Large intestine (tissue), 3 donors: ENCODE measurements at regions not wholly inside any gene's neighbourhood (a gene's known extent, or its start where the extent isn't known, plus 50 kb on each side); places are given as distances from the start of the nearest gene placed in this dataset.
"Not testable (repeated sequence)": the region's sequence is repeated elsewhere in the genome, so short reads cannot be mapped to it uniquely, and the experiment has no call there.

Experiments used
- DNase-seq, 2 donors: peaks; one replicate each; pipeline versions ENCODE4 v3.0.0 to v3.0.0-alpha.2; 2013
- H3K27ac ChIP-seq: one replicate; pipeline ENCODE4 v1.5.1; 2013; ENCODE audit warnings: low read length
- H3K27me3 ChIP-seq: 2 replicates; pipeline ENCODE4 v1.6.1; 2013; ENCODE audit warnings: low read length; ENCODE audit not compliant: control insufficient read depth, insufficient read depth
- H3K36me3 ChIP-seq: 2 replicates; pipeline ENCODE4 v1.6.1; 2013; ENCODE audit warnings: low read length; ENCODE audit not compliant: control insufficient read depth, insufficient read depth
- H3K4me1 ChIP-seq: one replicate; pipeline ENCODE4 v1.6.1; 2013; ENCODE audit warnings: low read length; ENCODE audit not compliant: control insufficient read depth, insufficient read depth
- H3K4me3 ChIP-seq: one replicate; pipeline ENCODE4 v1.5.1; 2013; ENCODE audit warnings: low read length
- H3K9me3 ChIP-seq: one replicate; pipeline ENCODE4 v1.6.1; 2013; ENCODE audit warnings: mild to moderate bottlenecking, low read depth, low read length, moderate library complexity; ENCODE audit not compliant: control insufficient read depth
- WGBS: methylation state at CpG from one replicate; pipeline ENCODE4 v1.1.5; 2013; ENCODE audit warnings: low lambda C conversion rate; ENCODE audit not compliant: insufficient coverage; 5-methylcytosine and 5-hydroxymethylcytosine counted together

DNA sequence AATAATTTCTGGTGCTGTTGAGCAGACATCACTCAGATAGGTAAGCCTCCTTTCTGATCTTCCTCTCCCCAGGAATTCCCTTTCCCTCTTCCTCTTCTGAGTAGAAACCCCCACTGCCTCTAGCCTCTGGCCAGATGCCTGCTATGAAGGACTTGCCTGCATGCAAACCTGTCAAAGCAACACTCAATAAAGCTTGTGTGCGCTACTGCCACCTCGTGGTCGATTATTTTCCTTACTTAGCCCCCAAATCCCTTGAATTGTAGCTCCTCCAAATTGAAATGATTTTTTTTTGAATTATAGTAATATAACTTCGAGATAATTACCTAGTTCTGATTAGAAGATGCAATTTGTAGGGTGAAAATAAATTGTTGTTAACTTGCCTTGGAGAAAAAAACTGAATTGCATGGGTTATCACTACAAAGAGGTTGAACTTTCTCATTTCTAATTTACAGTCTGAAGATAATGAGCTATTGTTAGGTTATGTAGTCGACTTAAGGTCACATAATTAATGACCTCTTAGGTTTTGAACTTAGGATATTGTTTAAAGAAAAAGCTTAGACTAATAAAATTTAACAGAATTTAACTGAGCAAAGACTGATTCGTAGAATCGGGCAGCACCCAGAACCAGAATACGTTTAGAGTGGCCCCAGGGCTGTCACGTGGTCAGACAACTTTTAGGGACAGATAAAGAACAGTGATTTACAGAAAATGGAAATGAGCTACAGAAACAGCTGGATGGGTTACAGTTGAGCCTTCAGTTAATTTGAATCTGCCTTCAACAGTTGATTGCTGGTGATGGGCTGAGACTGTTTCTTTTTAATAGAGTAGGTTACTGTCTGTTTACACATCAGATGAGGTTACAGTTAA, 269.3 kb downstream of the ARPP21 start:
- 0% methylated on average over 1 of the region's 9 CpGs for WGBS
- DNase-seq: peak; percentile 46 to 53
- H3K9me3 ChIP-seq: no peaks in the 10 kb centered on the region
- no peaks in the 10 kb centered on the region for H3K27me3 ChIP-seq
- H3K4me1 ChIP-seq: no peaks in the 10 kb centered on the region
- no peak overlapping the region for H3K27ac ChIP-seq
- H3K36me3 ChIP-seq: no peaks in the 10 kb centered on the region
- H3K4me3 ChIP-seq: no peak overlapping the region

DNA sequence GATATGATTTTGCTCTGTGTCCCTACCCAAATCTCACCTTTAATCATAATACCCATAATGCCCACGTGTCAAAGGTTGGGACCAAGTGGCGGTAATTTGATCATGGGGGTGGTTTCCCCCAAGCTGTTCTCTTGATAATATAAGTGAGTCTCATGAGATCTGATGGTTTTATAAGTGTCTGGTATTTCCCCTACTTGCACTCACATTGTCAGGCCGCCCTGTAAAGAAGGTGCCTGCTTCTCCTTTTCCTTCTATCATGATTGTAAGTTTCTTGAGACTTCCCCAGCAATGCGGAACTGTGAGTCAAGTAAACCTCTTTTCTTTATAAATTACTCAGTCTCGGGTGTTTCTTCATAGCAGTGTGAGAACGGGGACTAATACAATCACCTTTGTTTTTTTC, 279.8 kb downstream of the ARPP21 start:
- WGBS: 92% methylated on average over 3 of the region's 6 CpGs

GRCh38 chr3:35921718-35922117, 282.4 kb downstream of the ARPP21 start:
- no CpG with 5 or more reads among the region's 4 CpGs for WGBS
- Histone ChIP-seq H3K27me3 (no peaks in the 10 kb centered on the region), H3K36me3 (no peaks in the 10 kb centered on the region), H3K4me3 (no peak overlapping the region), H3K27ac (no peak overlapping the region), H3K9me3 (peaks cover 4% of the 10 kb centered on the region), H3K4me1 (no peaks in the 10 kb centered on the region)
- no peak for DNase-seq

More for the DNA sequence above, 279.8 kb downstream of the ARPP21 start:
- peaks cover 4% of the 10 kb centered on the region for H3K9me3 ChIP-seq
- H3K27ac ChIP-seq: no peak overlapping the region
- no peaks in the 10 kb centered on the region for H3K4me1 ChIP-seq
- no peak overlapping the region for H3K4me3 ChIP-seq
- H3K27me3 ChIP-seq: no peaks in the 10 kb centered on the region
- no peaks in the 10 kb centered on the region for H3K36me3 ChIP-seq
- no peak for DNase-seq

GRCh38 chr3:35924070-35924469, 284.7 kb downstream of the ARPP21 start:
- H3K9me3 ChIP-seq, H3K4me3 ChIP-seq, H3K27ac ChIP-seq, H3K27me3 ChIP-seq, H3K36me3 ChIP-seq, H3K4me1 ChIP-seq: not testable (repeated sequence)
- peak in 1 of 2 donors; percentile 2 for DNase-seq

DNA sequence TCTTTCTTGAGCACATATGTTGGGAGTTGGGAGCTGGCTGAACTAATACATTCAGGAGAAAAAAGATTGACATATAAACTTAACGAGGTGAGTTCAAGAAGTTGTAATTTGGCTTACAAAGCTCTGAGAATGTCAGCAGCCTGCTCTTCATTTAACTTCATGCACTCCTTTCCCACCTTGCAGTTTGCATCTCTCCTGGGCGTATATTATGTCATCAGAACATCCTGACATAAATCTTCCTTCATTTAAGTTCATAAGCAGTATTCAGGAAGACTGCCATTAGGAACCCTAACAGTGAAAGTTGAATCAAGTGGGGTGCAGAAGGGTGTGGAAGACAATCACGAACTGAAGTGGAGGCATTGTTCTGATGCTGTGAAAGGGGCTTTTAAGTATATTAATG, 288.1 kb downstream of the ARPP21 start:
- no CpG with 5 or more reads among the region's 3 CpGs for WGBS

DNA sequence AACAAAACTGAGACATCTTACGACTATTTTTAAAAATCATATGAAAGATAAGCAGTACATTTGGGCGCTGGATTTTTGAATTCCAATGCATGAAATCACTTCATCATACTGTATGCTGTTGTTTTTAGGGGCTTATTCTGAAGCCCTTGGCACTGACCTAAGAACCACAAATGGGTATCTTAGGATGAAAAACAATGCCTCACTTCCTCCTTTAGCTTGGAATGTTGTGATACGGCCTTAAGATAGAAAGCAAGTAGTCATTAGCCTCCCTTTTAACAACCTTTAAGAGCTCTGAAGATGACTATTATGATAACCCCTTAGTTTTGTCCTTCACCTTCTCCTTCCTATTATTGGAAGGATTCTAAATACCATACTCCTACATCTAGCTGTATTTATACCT, 289.8 kb downstream of the ARPP21 start:
- H3K36me3 ChIP-seq: no peaks in the 10 kb centered on the region
- H3K9me3 ChIP-seq: no peaks in the 10 kb centered on the region
- H3K27ac ChIP-seq: no peak overlapping the region
- WGBS: 67% methylated on average over 1 of the region's 3 CpGs
- H3K27me3 ChIP-seq: no peaks in the 10 kb centered on the region
- DNase-seq: no peak
- no peak overlapping the region for H3K4me3 ChIP-seq
- H3K4me1 ChIP-seq: no peaks in the 10 kb centered on the region

More for the DNA sequence above, 288.1 kb downstream of the ARPP21 start:
- Histone ChIP-seq H3K27ac (no peak overlapping the region), H3K4me1 (no peaks in the 10 kb centered on the region), H3K4me3 (no peak overlapping the region), H3K27me3 (no peaks in the 10 kb centered on the region), H3K36me3 (no peaks in the 10 kb centered on the region), H3K9me3 (no peaks in the 10 kb centered on the region)
- no peak for DNase-seq

- 88% methylated on average over 1 of the region's 1 CpG for WGBS
- Histone ChIP-seq H3K9me3 (no peaks in the 10 kb centered on the region), H3K4me1 (no peaks in the 10 kb centered on the region), H3K27ac (no peak overlapping the region), H3K36me3 (no peaks in the 10 kb centered on the region), H3K4me3 (no peak overlapping the region), H3K27me3 (no peaks in the 10 kb centered on the region)
- DNase-seq: no peak
Measured at GRCh38 chr3:35931867-35932266, 292.5 kb downstream of the ARPP21 start.

DNA sequence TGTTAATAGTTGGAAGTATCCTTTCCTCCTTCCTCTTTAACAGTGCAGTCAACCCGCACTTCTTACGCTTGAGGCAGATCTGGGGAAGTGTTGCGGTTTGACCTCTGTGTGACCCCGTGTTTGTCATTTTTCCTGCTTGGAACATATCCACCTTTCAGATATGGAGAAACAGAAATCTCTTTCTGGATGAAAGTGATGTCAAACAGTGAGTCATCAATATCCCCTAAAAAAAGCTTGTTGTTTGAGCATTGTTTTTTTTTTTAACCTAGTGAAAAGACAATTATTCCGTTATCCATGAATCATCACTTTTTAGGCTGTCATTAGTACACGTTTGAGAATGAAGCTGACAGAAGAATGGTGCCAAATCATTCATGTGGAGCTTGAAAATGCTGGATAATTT, 293.7 kb downstream of the ARPP21 start:
- no peaks in the 10 kb centered on the region for H3K4me1 ChIP-seq
- WGBS: 30% methylated on average over 4 of the region's 6 CpGs
- no peak overlapping the region for H3K27ac ChIP-seq
- peak; percentile 8 to 10 for DNase-seq
- no peaks in the 10 kb centered on the region for H3K27me3 ChIP-seq
- no peaks in the 10 kb centered on the region for H3K36me3 ChIP-seq
- H3K4me3 ChIP-seq: no peak overlapping the region
- no peaks in the 10 kb centered on the region for H3K9me3 ChIP-seq

DNA sequence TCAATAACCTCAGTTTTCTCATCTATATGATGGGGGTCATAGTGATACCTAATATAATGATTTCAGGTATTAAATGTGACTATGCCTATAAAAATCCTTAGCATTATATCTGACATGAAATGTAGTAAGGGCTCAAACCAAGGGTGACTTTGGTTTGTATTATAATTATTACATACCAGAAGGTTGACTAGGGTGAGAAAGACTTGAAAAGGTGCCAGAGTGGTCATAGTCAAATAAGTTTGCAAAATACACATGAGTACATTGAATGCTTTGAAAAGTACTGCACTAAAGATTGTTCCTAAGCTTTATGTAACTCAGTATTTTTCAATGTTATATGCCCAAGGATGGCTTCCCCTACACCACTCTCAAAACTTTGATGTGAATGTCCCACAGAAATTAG, 297.2 kb downstream of the ARPP21 start:
- H3K9me3 ChIP-seq: no peaks in the 10 kb centered on the region
- no peaks in the 10 kb centered on the region for H3K36me3 ChIP-seq
- DNase-seq: no peak
- no peak overlapping the region for H3K4me3 ChIP-seq
- no peak overlapping the region for H3K27ac ChIP-seq
- no peaks in the 10 kb centered on the region for H3K4me1 ChIP-seq
- H3K27me3 ChIP-seq: no peaks in the 10 kb centered on the region

DNA sequence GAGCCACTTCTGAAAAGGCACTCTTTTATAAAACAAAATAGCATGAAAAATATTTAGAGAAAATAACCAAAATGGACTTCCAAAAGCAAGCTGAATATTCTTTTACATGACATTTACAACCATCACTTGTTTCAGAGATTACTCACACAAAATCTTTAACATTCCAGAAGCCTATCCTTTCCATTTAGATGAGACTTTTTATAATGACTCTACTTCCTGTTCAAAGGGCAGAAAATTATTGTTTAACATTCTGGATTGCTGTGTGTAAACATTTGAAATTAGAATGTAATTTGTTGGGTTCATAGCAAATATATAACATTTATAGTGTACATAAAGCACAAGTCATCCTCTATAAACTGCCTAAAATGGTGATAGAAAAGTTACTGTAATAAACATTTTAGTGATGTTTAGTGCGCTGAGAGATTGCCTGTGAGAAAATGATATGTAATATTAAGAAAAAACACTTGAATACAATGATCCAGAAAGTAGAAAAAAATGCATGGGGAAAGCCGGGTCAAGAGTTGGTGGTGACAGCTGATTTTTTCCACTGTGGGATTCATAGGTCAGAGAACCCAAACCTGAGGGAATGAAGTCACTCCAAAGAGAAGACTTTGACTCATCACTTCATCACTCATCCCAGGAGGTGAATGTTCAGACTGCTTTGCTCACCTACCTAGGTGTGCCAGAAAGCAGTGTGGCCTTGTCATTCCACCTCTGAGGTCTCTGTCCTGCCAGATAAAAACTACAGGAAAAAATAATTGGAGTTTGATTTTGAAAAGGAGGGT, 305.8 kb downstream of the ARPP21 start:
- 43% methylated on average over 1 of the region's 2 CpGs for WGBS
- Histone ChIP-seq H3K4me3 (no peak overlapping the region), H3K27ac (peak overlapping the region; percentile 65), H3K36me3 (no peaks in the 10 kb centered on the region), H3K4me1 (peaks cover 25% of the 10 kb centered on the region), H3K27me3 (no peaks in the 10 kb centered on the region), H3K9me3 (no peaks in the 10 kb centered on the region)
- DNase-seq: peak; percentile 33 to 55
